ENCODE measurements at regions not wholly inside any gene's neighbourhood (a gene's known extent, or its start where the extent isn't known, plus 50 kb on each side); places are given as distances from the start of the nearest gene placed in this dataset.

GRCh38 chr5:124692950-124693349 lies 53.5 kb downstream of the ZNF608 start:
- no peak for DNase-seq

GRCh38 chr5:124692324-124692723 lies 54.1 kb downstream of the ZNF608 start:
- DNase-seq = peak; percentile 91

- no peak for DNase-seq
These were observed 56.8 kb downstream of the ZNF608 start for GRCh38 chr5:124689653-124690052.

- DNase-seq = no peak
These were observed 60.0 kb downstream of the ZNF608 start for GRCh38 chr5:124686239-124687004.

- no peak for DNase-seq
These were observed 61.0 kb downstream of the ZNF608 start for GRCh38 chr5:124685404-124685930.

GRCh38 chr5:124683917-124684555 lies 62.4 kb downstream of the ZNF608 start:
- no peak for DNase-seq

GRCh38 chr5:124679578-124680199 lies 66.8 kb downstream of the ZNF608 start:
- DNase-seq = no peak

GRCh38 chr5:124678922-124679519 lies 67.4 kb downstream of the ZNF608 start:
- no peak for DNase-seq

- DNase-seq = no peak
These were observed 68.0 kb downstream of the ZNF608 start for GRCh38 chr5:124678468-124678867.

GRCh38 chr5:124677374-124678351 lies 68.8 kb downstream of the ZNF608 start:
- peak; percentile 79 for DNase-seq

- no peak for DNase-seq
These were observed 70.2 kb downstream of the ZNF608 start for GRCh38 chr5:124675931-124676846.

GRCh38 chr5:124671193-124671592 lies 75.2 kb downstream of the ZNF608 start:
- DNase-seq = no peak

GRCh38 chr5:124670722-124671184 lies 75.7 kb downstream of the ZNF608 start:
- DNase-seq = no peak

- DNase-seq = peak; percentile 38
These were observed 76.3 kb downstream of the ZNF608 start for GRCh38 chr5:124669956-124670721.

- no peak for DNase-seq
These were observed 77.2 kb downstream of the ZNF608 start for GRCh38 chr5:124669300-124669648.

GRCh38 chr5:124668353-124669299 lies 77.8 kb downstream of the ZNF608 start:
- no peak for DNase-seq

- peak; percentile 31 for DNase-seq
These were observed 80.8 kb downstream of the ZNF608 start for GRCh38 chr5:124665625-124666024.

- peak; percentile 52 for DNase-seq
These were observed 81.4 kb downstream of the ZNF608 start for GRCh38 chr5:124665035-124665434.

- DNase-seq = no peak
These were observed 82.2 kb downstream of the ZNF608 start for GRCh38 chr5:124664287-124664686.
